Natural killer cell treated with Interleukin-12 subunit alpha and Interleukin-12 subunit beta and Interleukin-15 and Interleukin-18, amount 100 ng/mL, for 72 hours (primary cell): ENCODE measurements at regions not wholly inside any gene's neighbourhood (a gene's known extent, or its start where the extent isn't known, plus 50 kb on each side); places are given as distances from the start of the nearest gene placed in this dataset.

Source experiments
- ATAC-seq, 2 donors: fragments of 150-1000 bp; cut with Tn5 transposase in 1 of 2; sonication (Bioruptor Pico), chemical (Tn5 transposase) in 1 of 2; 2 replicates each; pipeline ENCODE4 v1.10.0; 2021
- DNase-seq: peaks from one replicate; pipeline ENCODE4 v3.0.0; 2022; ENCODE audit warnings: low spot score
- H3K27ac Mint-ChIP-seq, 2 donors: 1 replicate in 1 of 2; 2 replicates in 1 of 2; pipeline ENCODE4 v1.8.0; 2022; ENCODE audit warnings: mixed read lengths in 2 of 2, mild to moderate bottlenecking in 1 of 2, moderate library complexity in 1 of 2
- H3K27me3 Mint-ChIP-seq, 2 donors: 1 replicate in 1 of 2; 2 replicates in 1 of 2; pipeline ENCODE4 v1.8.0; 2022; ENCODE audit warnings: mixed read lengths in 2 of 2
- H3K36me3 Mint-ChIP-seq: one replicate; pipeline ENCODE4 v1.8.0; 2022; ENCODE audit warnings: mixed read lengths
- H3K4me1 Mint-ChIP-seq, 2 donors: 1 replicate in 1 of 2; 2 replicates in 1 of 2; pipeline ENCODE4 v1.8.0; 2022; ENCODE audit warnings: low read depth in 2 of 2, mixed read lengths in 2 of 2, mild to moderate bottlenecking in 1 of 2
- H3K4me3 Mint-ChIP-seq: one replicate; pipeline ENCODE4 v1.8.0; 2022; ENCODE audit warnings: mixed read lengths
- H3K9me3 Mint-ChIP-seq: 2 replicates; pipeline ENCODE4 v1.8.0; 2022; ENCODE audit warnings: mixed read lengths

DNA sequence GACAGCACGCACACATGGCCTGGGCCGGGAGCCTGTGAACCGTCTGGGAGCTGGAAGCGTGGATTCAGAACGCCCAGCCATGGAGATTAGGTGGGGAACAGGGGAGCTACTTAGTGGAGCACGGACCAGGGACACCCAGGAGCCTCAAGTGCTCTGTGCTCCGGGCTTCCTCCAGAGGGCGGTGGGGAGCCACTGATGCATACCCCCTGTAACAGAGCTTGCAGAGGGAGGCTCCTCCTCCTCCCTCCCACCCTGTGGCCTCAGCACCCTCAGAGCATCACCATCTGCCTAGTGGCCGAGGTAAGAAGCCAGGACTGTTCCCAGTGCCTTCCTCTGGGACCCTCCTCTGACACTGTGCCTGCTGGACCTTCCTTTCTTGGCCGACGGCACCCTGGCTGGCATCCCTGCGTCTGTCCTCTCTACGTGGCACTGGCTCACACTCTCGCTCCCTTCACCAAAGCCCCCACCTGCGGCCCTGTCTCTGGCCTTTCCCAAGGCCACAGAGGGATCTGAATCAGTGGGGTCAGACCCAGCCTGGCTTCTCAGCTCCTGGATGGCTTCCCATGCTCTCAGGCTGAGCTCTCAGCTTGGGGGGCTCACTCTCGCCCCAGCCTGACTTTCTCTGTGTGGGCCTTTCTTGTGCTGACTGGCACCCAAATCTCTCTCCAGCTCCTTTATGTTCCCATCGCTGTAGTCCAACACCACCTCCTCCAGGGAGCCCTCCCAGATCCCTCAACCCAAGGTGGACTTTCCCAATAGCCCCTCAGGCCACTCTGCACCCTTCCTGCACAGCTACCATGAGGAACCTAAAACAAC is 780.9 kb downstream of the BRD1 start:
- Mint-ChIP-seq H3K9me3 (no peaks in the 10 kb centered on the region), H3K4me1 (peaks cover 0 to 10% of the 10 kb centered on the region in 2 donors), H3K27me3 (peaks cover 0 to 14% of the 10 kb centered on the region in 2 donors), H3K36me3 (no peaks in the 10 kb centered on the region), H3K27ac (no peak overlapping the region), H3K4me3 (no peak overlapping the region)
- peak; percentile 40 to 53 for ATAC-seq
- no peak for DNase-seq

DNA sequence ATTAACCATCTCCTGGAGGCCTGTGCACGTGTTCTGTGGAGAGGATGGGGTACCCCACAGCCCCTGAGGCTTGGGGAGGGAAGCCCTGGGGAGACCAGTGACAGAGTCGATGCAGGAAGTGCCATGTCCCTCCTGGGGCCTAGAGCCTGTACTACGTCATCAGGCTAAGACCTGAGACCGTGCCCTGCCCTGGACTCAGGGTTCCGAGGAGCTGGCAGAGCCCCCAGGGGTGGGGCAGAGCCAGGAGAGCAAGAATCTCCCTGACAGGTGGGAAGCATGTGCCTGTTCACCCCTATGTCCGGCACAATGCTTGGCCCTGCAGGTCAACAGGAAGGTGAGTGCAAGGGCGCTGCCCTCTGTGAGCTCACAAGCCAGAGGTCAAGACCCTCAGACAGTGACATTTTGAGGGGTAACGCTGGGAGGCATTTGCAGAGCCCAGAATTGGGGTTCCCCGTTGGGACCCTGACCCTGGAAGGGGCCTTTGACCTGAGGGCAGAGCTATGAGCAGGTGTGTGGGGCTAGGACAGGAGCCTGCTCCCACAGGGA is 781.6 kb downstream of the BRD1 start:
- ATAC-seq (peak; percentile 3 to 4), DNase-seq (no peak)
- H3K27me3 Mint-ChIP-seq = peaks cover 0 to 14% of the 10 kb centered on the region in 2 donors
- no peak overlapping the region for H3K4me3 Mint-ChIP-seq
- H3K36me3 Mint-ChIP-seq = no peaks in the 10 kb centered on the region
- no peaks in the 10 kb centered on the region for H3K9me3 Mint-ChIP-seq
- peaks cover 0 to 10% of the 10 kb centered on the region in 2 donors for H3K4me1 Mint-ChIP-seq
- no peak overlapping the region for H3K27ac Mint-ChIP-seq

- no peak overlapping the region for H3K27ac Mint-ChIP-seq
- ATAC-seq (no peak), DNase-seq (no peak)
Measured at GRCh38 chr22:49045276-49045675, 782.4 kb downstream of the BRD1 start.

DNA sequence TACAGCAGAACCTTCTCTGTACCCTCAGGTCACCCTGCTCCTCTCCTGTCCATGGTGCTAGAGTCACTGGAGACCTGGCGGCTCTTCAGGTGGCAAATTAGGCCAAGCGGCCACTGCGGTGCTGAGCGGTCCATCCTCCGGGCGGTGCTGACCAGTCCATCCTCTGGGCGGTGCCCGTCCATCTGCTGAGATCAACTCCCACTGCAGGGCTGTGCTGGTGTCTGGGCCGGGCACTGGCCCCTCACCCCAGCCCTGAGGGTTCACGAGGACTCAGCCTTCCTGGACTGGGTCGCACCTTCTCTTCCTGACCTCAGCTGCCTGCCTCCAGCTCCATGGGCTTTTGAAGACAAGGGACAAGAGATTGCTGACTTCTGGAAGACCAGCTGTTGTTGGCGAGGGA is 782.9 kb downstream of the BRD1 start:
- H3K36me3 Mint-ChIP-seq = no peaks in the 10 kb centered on the region
- no peak for ATAC-seq
- H3K27me3 Mint-ChIP-seq = peaks cover 0 to 8% of the 10 kb centered on the region in 2 donors
- H3K4me1 Mint-ChIP-seq = peaks cover 0 to 3% of the 10 kb centered on the region in 2 donors
- H3K4me3 Mint-ChIP-seq = no peak overlapping the region
- no peaks in the 10 kb centered on the region for H3K9me3 Mint-ChIP-seq
- DNase-seq = no peak
- H3K27ac Mint-ChIP-seq = no peak overlapping the region

More at GRCh38 chr22:49045276-49045675, 782.4 kb downstream of the BRD1 start:
- Mint-ChIP-seq H3K4me3 (no peak overlapping the region), H3K27me3 (peaks cover 0 to 8% of the 10 kb centered on the region in 2 donors), H3K9me3 (no peaks in the 10 kb centered on the region), H3K36me3 (no peaks in the 10 kb centered on the region), H3K4me1 (peaks cover 0 to 3% of the 10 kb centered on the region in 2 donors)

GRCh38 chr22:49044091-49044490 is 783.6 kb downstream of the BRD1 start:
- ATAC-seq = no peak
- Mint-ChIP-seq H3K4me1 (peaks cover 0 to 3% of the 10 kb centered on the region in 2 donors), H3K27me3 (peaks cover 0 to 8% of the 10 kb centered on the region in 2 donors), H3K36me3 (no peaks in the 10 kb centered on the region), H3K4me3 (no peak overlapping the region), H3K9me3 (no peaks in the 10 kb centered on the region), H3K27ac (no peak overlapping the region)
- DNase-seq = no peak

GRCh38 chr22:49042877-49043859 is 784.5 kb downstream of the BRD1 start:
- ATAC-seq (no peak), DNase-seq (no peak)
- Mint-ChIP-seq H3K4me1 (peaks cover 0 to 3% of the 10 kb centered on the region in 2 donors), H3K9me3 (no peaks in the 10 kb centered on the region), H3K4me3 (no peak overlapping the region), H3K27me3 (peaks cover 0 to 4% of the 10 kb centered on the region in 2 donors), H3K27ac (no peak overlapping the region), H3K36me3 (no peaks in the 10 kb centered on the region)

GRCh38 chr22:49042066-49042465 is 785.6 kb downstream of the BRD1 start:
- Mint-ChIP-seq H3K27me3 (no peaks in the 10 kb centered on the region), H3K9me3 (no peaks in the 10 kb centered on the region), H3K27ac (no peak overlapping the region), H3K4me1 (peaks cover 0 to 3% of the 10 kb centered on the region in 2 donors), H3K36me3 (no peaks in the 10 kb centered on the region), H3K4me3 (no peak overlapping the region)
- DNase-seq (no peak), ATAC-seq (no peak)

DNA sequence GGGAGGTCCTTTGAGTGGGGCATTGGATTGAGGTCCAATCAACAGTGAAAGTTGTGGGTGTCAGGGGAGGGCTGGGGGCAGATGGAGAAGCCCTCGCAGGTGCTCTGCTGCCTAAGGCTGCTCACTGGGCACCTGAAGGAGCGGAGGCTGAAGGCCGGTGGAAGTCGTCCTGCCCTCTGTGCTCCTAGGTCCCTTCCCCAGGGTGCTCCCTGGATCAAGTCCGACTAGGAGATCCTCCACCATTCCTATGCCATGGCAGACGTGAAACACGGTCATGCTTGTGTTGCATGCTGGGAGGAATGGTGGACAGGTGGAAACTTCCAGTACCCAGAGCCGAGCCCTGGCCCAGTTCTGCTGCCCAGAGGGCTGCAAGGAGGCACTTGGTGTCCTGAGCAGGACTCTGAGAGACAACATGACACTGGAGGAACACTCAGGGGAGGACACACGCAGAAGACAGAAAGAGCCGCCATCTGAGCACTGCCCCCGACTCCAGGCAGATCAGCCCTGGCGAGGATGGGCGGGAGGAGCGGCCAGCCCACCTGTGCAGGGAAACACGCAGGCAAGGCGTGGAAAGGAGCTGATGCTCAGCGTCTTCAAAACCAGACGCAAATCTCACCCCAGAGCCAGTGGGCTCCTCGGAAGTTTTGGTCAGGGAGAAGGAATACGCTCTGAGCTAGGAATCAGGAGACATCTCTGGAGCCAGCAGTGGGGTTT is 786.8 kb downstream of the BRD1 start:
- H3K4me3 Mint-ChIP-seq = no peak overlapping the region
- no peaks in the 10 kb centered on the region for H3K9me3 Mint-ChIP-seq
- no peaks in the 10 kb centered on the region for H3K27me3 Mint-ChIP-seq
- no peak for ATAC-seq
- no peak overlapping the region for H3K27ac Mint-ChIP-seq
- no peak for DNase-seq
- H3K4me1 Mint-ChIP-seq = peaks cover 0 to 3% of the 10 kb centered on the region in 2 donors
- H3K36me3 Mint-ChIP-seq = no peaks in the 10 kb centered on the region

DNA sequence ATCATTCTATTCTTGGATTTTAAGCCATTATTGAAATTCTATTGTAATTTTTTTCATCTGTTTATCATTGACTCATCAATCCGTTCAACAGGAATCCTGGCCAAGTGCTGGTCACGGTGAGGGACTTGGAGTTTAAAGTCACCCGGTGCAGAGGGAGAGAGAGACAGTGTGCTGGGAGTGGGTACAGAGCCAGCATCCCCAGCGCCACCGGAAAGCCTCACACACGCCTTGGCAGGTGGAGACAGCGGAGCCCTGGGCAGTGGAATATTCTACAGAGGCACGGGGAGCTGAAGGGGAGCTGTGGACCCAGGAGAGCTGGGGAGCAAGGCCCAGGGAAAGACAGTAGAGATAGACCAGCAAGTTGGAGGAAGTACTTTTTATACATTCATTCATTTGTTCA is 787.6 kb downstream of the BRD1 start:
- ATAC-seq (no peak), DNase-seq (peak; percentile 20)
- no peaks in the 10 kb centered on the region for H3K27me3 Mint-ChIP-seq
- no peak overlapping the region for H3K4me3 Mint-ChIP-seq
- no peaks in the 10 kb centered on the region for H3K36me3 Mint-ChIP-seq
- H3K4me1 Mint-ChIP-seq = peaks cover 0 to 3% of the 10 kb centered on the region in 2 donors
- no peak overlapping the region for H3K27ac Mint-ChIP-seq
- no peaks in the 10 kb centered on the region for H3K9me3 Mint-ChIP-seq

GRCh38 chr22:49039625-49040024 is 788.0 kb downstream of the BRD1 start:
- no peak overlapping the region for H3K4me3 Mint-ChIP-seq
- H3K36me3 Mint-ChIP-seq = no peaks in the 10 kb centered on the region
- no peaks in the 10 kb centered on the region for H3K9me3 Mint-ChIP-seq
- H3K27me3 Mint-ChIP-seq = no peaks in the 10 kb centered on the region
- H3K27ac Mint-ChIP-seq = no peak overlapping the region
- DNase-seq (peak; percentile 29), ATAC-seq (no peak)
- H3K4me1 Mint-ChIP-seq = peaks cover 0 to 3% of the 10 kb centered on the region in 2 donors

GRCh38 chr22:49037701-49038245 is 789.9 kb downstream of the BRD1 start:
- Mint-ChIP-seq H3K4me1 (no peaks in the 10 kb centered on the region), H3K9me3 (no peaks in the 10 kb centered on the region), H3K27ac (no peak overlapping the region), H3K4me3 (no peak overlapping the region), H3K27me3 (no peaks in the 10 kb centered on the region), H3K36me3 (no peaks in the 10 kb centered on the region)
- ATAC-seq = no peak
- peak; percentile 26 for DNase-seq

GRCh38 chr22:49036513-49036912 is 791.2 kb downstream of the BRD1 start:
- ATAC-seq = no peak
- no peaks in the 10 kb centered on the region for H3K27me3 Mint-ChIP-seq
- no peak overlapping the region for H3K27ac Mint-ChIP-seq
- DNase-seq = peak; percentile 32
- no peaks in the 10 kb centered on the region for H3K36me3 Mint-ChIP-seq
- no peak overlapping the region for H3K4me3 Mint-ChIP-seq
- H3K4me1 Mint-ChIP-seq = no peaks in the 10 kb centered on the region
- H3K9me3 Mint-ChIP-seq = no peaks in the 10 kb centered on the region
